ENCODE measurements at regions not wholly inside any gene's neighbourhood (a gene's known extent, or its start where the extent isn't known, plus 50 kb on each side); places are given as distances from the start of the nearest gene placed in this dataset.

DNA sequence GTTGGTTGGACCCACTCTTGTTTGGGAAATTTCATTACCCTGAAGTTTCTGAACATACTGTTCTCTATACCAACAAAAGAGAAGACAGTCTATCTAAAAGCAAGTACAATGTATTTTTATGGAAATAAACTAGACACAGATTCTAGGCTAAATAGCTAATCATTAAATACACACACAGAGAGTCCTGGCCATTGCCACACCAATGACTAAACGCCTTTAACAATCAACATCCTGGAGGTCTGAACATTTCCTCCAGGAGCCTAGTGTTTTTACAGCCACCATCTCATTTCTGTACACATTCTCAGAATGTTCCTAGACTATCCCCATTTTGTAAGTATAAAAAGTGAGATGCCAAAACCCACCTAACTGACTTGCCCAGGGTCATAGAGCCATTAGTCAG lies 141.6 kb upstream of the RREB1 start:
- Histone ChIP-seq H3K27ac (ENCODE audit: low read depth, low read length, poor library complexity, severe bottlenecking) (no peak overlapping the region), H3K9me3 (ENCODE audit: low read depth, low read length, poor library complexity, severe bottlenecking) (no peaks in the 10 kb centered on the region), H3K36me3 (ENCODE audit: insufficient read depth, low read length, poor library complexity, severe bottlenecking) (no peaks in the 10 kb centered on the region), H3K4me3 (ENCODE audit: low read depth, low read length, poor library complexity, severe bottlenecking) (no peak overlapping the region), H3K27me3 (replicated peaks; ENCODE audit: insufficient read depth, low read depth, low read length, poor library complexity) (no peaks in the 10 kb centered on the region), H3K4me1 (ENCODE audit: insufficient read depth, low read length, poor library complexity, severe bottlenecking) (no peaks in the 10 kb centered on the region)
- ChIA-PET POLR2A (ENCODE audit: low non-redundant PET) (no interaction called here), CTCF (no interaction called here)
- intact Hi-C loops (cut with micrococcal nuclease; ENCODE audit: unreplicated experiment) = no loop called here
- no TSS peak for BruUV-seq (replicated peaks)
- TF ChIP-seq, protein P1, sequence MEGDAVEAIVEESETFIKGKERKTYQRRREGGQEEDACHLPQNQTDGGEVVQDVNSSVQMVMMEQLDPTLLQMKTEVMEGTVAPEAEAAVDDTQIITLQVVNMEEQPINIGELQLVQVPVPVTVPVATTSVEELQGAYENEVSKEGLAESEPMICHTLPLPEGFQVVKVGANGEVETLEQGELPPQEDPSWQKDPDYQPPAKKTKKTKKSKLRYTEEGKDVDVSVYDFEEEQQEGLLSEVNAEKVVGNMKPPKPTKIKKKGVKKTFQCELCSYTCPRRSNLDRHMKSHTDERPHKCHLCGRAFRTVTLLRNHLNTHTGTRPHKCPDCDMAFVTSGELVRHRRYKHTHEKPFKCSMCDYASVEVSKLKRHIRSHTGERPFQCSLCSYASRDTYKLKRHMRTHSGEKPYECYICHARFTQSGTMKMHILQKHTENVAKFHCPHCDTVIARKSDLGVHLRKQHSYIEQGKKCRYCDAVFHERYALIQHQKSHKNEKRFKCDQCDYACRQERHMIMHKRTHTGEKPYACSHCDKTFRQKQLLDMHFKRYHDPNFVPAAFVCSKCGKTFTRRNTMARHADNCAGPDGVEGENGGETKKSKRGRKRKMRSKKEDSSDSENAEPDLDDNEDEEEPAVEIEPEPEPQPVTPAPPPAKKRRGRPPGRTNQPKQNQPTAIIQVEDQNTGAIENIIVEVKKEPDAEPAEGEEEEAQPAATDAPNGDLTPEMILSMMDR (conservative IDR thresholded peaks at IDR 0.05; ENCODE audit: low read depth, low read length) = no peak
- TF ChIP-seq EZH2 (IDR thresholded peaks at IDR 0.05; ENCODE audit: borderline replicate concordance, low read depth, low read length, poor library complexity, severe bottlenecking) = no peak
- no peak for DNase-seq (ENCODE audit: low spot score)

DNA sequence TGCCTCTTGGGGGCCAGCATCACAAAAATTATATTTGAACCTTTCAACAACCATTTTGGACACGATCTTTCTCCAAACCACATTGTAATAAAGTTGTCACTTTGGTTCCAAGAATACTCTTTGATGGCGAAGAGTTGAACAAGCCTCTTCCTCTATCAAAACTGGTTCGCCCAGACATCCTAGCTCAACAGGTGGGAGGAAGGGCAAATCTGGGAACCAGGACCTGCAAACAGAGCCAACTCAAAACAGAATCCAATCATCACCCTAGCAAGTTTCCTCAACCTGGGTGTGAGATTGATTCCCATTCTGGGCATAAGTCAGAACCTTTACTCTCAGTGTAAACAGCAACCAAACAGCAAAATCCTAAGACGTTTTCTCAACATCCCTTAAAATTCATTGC lies 141.2 kb upstream of the RREB1 start:
- Histone ChIP-seq H3K4me1 (ENCODE audit: insufficient read depth, low read length, poor library complexity, severe bottlenecking) (no peaks in the 10 kb centered on the region), H3K4me3 (ENCODE audit: low read depth, low read length, poor library complexity, severe bottlenecking) (no peak overlapping the region), H3K36me3 (ENCODE audit: insufficient read depth, low read length, poor library complexity, severe bottlenecking) (no peaks in the 10 kb centered on the region), H3K27me3 (replicated peaks; ENCODE audit: insufficient read depth, low read depth, low read length, poor library complexity) (no peaks in the 10 kb centered on the region), H3K27ac (ENCODE audit: low read depth, low read length, poor library complexity, severe bottlenecking) (no peak overlapping the region), H3K9me3 (ENCODE audit: low read depth, low read length, poor library complexity, severe bottlenecking) (no peaks in the 10 kb centered on the region)
- ChIA-PET CTCF (no interaction called here), POLR2A (ENCODE audit: low non-redundant PET) (no interaction called here)
- intact Hi-C loops (cut with micrococcal nuclease; ENCODE audit: unreplicated experiment) = no loop called here
- TF ChIP-seq EZH2 (IDR thresholded peaks at IDR 0.05; ENCODE audit: borderline replicate concordance, low read depth, low read length, poor library complexity, severe bottlenecking) = no peak
- TF ChIP-seq, protein P1 (conservative IDR thresholded peaks at IDR 0.05; ENCODE audit: low read depth, low read length) = no peak
- no peak for DNase-seq (ENCODE audit: low spot score)
- no TSS peak for BruUV-seq (replicated peaks)

DNA sequence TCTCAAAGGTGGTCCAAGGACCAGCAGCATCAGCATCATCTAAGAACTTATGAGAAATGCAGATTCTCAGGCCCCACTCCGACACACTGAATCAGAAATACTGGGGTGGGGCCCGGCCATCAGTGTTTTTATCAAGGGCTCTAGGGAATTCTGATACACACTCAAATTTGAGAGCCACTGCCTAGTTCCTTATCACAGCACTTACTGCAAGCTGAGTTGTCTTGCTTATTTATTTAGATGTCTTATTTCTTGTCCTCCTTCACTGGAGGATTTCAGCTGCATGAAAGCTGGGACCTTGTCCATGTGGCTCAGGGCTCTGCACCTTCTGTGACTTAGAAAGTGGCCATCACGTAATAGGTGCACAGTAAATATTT lies 139.4 kb upstream of the RREB1 start:
- Histone ChIP-seq H3K36me3 (ENCODE audit: insufficient read depth, low read length, poor library complexity, severe bottlenecking) (no peaks in the 10 kb centered on the region), H3K27ac (ENCODE audit: low read depth, low read length, poor library complexity, severe bottlenecking) (no peak overlapping the region), H3K9me3 (ENCODE audit: low read depth, low read length, poor library complexity, severe bottlenecking) (no peaks in the 10 kb centered on the region), H3K4me3 (ENCODE audit: low read depth, low read length, poor library complexity, severe bottlenecking) (no peak overlapping the region), H3K4me1 (ENCODE audit: insufficient read depth, low read length, poor library complexity, severe bottlenecking) (no peaks in the 10 kb centered on the region), H3K27me3 (replicated peaks; ENCODE audit: insufficient read depth, low read depth, low read length, poor library complexity) (no peaks in the 10 kb centered on the region)
- DNase-seq (ENCODE audit: low spot score) = no peak
- CTCF ChIA-PET = no interaction called here
- intact Hi-C loops (cut with micrococcal nuclease; ENCODE audit: unreplicated experiment) = no loop called here
- no TSS peak for BruUV-seq (replicated peaks)
- TF ChIP-seq EZH2 (IDR thresholded peaks at IDR 0.05; ENCODE audit: borderline replicate concordance, low read depth, low read length, poor library complexity, severe bottlenecking) = no peak
- TF ChIP-seq, protein P1 (conservative IDR thresholded peaks at IDR 0.05; ENCODE audit: low read depth, low read length) = no peak
- POLR2A ChIA-PET (ENCODE audit: low non-redundant PET) = no interaction called here
